ENCODE measurements at regions not wholly inside any gene's neighbourhood (a gene's known extent, or its start where the extent isn't known, plus 50 kb on each side); places are given as distances from the start of the nearest gene placed in this dataset.

- DNase-seq (ENCODE audit: low read depth, low spot score) (no peak), FAIRE-seq (no peak)
- dilution Hi-C loops (cut with MboI; ENCODE audit: extremely low pct_ligation_motif_present, low sequenced_read_pairs): no loop called here
- intact Hi-C loops (cut with micrococcal nuclease): no loop called here
- TF ChIP-seq POLR2AphosphoS5 (IDR thresholded peaks at IDR 0.05; ENCODE audit: insufficient read depth, low read depth, low read length) (no peak), GATA2 (IDR thresholded peaks at IDR 0.05; ENCODE audit: insufficient read depth, insufficient read length, low read depth, low read length) (no peak), MAX (IDR thresholded peaks at IDR 0.05; ENCODE audit: insufficient read depth, insufficient read length) (no peak), JUN (IDR thresholded peaks at IDR 0.05; ENCODE audit: borderline replicate concordance, insufficient read depth, insufficient read length, low read depth) (no peak), MYC (IDR thresholded peaks at IDR 0.05; ENCODE audit: low read depth, low read length) (no peak), CTCF (IDR thresholded peaks at IDR 0.05; ENCODE audit: extremely low read depth in 1 of 2, insufficient read depth in 1 of 2, low read depth in 1 of 2, low read length in 2 of 2) (no peak), POLR2A (IDR thresholded peaks at IDR 0.05; ENCODE audit: low read depth, low read length) (no peak), EZH2 (IDR thresholded peaks at IDR 0.05; ENCODE audit: borderline replicate concordance, low read depth, low read length, severe bottlenecking) (no peak), FOS (IDR thresholded peaks at IDR 0.05; ENCODE audit: borderline replicate concordance, insufficient read depth, low read length) (no peak)
- Histone ChIP-seq H3K9me1 (replicated peaks; ENCODE audit: control insufficient read depth, extremely low read depth, insufficient read depth, low read length) (no peaks in the 10 kb centered on the region), H4K20me1 (replicated peaks; ENCODE audit: control insufficient read depth, extremely low read depth, insufficient read depth, low read length) (no peaks in the 10 kb centered on the region), H3K27ac (ENCODE audit: insufficient read depth, low read depth, low read length) (no peak overlapping the region), H3K4me2 (ENCODE audit: insufficient read depth, low read length) (no peak overlapping the region), H3K4me1 (ENCODE audit: control insufficient read depth, extremely low read depth, insufficient read depth, low read length) (peaks cover 2% of the 10 kb centered on the region), H3K36me3 (ENCODE audit: control insufficient read depth in 2 of 2, extremely low read depth in 1 of 2, insufficient read depth in 2 of 2, low read length in 2 of 2) (no peaks in the 10 kb centered on the region), H3K9ac (replicated peaks; ENCODE audit: extremely low read depth, insufficient read depth, low read length) (no peak overlapping the region), H3K4me3 (replicated peaks in 1 of 3; ENCODE audit: insufficient read depth in 1 of 3, low read depth in 1 of 3, low read length in 3 of 3) (no peak overlapping the region), H3K27me3 (ENCODE audit: control insufficient read depth in 2 of 2, insufficient read depth in 2 of 2, low read length in 2 of 2) (no peaks in the 10 kb centered on the region), H3K9me3 (replicated peaks; ENCODE audit: control insufficient read depth, insufficient read depth, low read length) (no peaks in the 10 kb centered on the region), H2AFZ (ENCODE audit: low read depth, low read length) (no peak overlapping the region), H3K79me2 (ENCODE audit: control insufficient read depth, insufficient read depth, low read length) (no peaks in the 10 kb centered on the region)
- CTCF ChIA-PET: no interaction called here
- POLR2A ChIA-PET: no interaction called here
- no TSS peak for BruUV-seq (replicated peaks)
These were observed 54.6 kb upstream of the GALNT15 start for GRCh38 chr3:16119887-16120286.

Measured in endothelial cell of umbilical vein (primary cell).